Mononuclear cell (primary cell): ENCODE measurements at regions not wholly inside any gene's neighbourhood (a gene's known extent, or its start where the extent isn't known, plus 50 kb on each side); places are given as distances from the start of the nearest gene placed in this dataset.

Experiments used
- H3K27me3 ChIP-seq: 2 replicates; pipeline ENCODE4 v1.6.0; 2011; ENCODE audit warnings: low read length, control low read depth; ENCODE audit not compliant: insufficient read depth
- H3K4me1 ChIP-seq: 2 replicates; pipeline ENCODE4 v1.5.1; 2011; ENCODE audit warnings: mild to moderate bottlenecking, low read length, control low read depth; ENCODE audit not compliant: insufficient read depth
- H3K4me3 ChIP-seq: 2 replicates; pipeline ENCODE4 v1.5.1; 2011; ENCODE audit warnings: mild to moderate bottlenecking, low read length, moderate library complexity
- H3K9me3 ChIP-seq: 2 replicates; pipeline ENCODE4 v1.5.1; 2011; ENCODE audit warnings: low read depth, mild to moderate bottlenecking, control low read depth, low read length

- no peaks in the 10 kb centered on the region for H3K4me1 ChIP-seq
- H3K27me3 ChIP-seq: no peaks in the 10 kb centered on the region
- no peaks in the 10 kb centered on the region for H3K9me3 ChIP-seq
- no peak overlapping the region for H3K4me3 ChIP-seq
Observed at GRCh38 chr4:171667906-171668305, 145.3 kb upstream of the GALNTL6 start.

GRCh38 chr4:171651071-171651470 is 162.1 kb upstream of the GALNTL6 start:
- Histone ChIP-seq H3K4me1 (no peaks in the 10 kb centered on the region), H3K27me3 (no peaks in the 10 kb centered on the region), H3K9me3 (no peaks in the 10 kb centered on the region), H3K4me3 (no peak overlapping the region)

DNA sequence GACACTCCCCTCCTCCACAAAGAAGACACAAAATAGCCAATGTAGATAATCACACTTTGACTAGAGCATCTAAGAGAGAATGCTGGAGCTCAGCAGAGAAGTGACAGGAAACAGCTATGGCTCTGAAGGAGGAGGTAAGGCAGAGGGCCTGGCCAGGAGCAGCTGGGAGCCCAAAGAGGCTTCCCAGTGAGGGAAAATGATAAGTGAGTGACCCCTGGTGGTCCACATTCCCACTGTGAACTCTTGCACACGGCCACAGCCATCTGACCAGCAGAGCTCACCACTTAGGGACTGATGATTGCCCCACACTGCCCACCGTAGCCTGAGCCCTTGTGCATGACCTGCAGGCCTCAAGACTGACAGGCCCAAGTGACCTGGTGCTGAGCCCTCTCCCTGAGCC is 162.7 kb upstream of the GALNTL6 start:
- Histone ChIP-seq H3K4me3 (no peak overlapping the region), H3K9me3 (no peaks in the 10 kb centered on the region), H3K4me1 (no peaks in the 10 kb centered on the region), H3K27me3 (no peaks in the 10 kb centered on the region)

- Histone ChIP-seq H3K27me3 (no peaks in the 10 kb centered on the region), H3K9me3 (no peaks in the 10 kb centered on the region), H3K4me1 (peaks cover 4% of the 10 kb centered on the region), H3K4me3 (no peak overlapping the region)
Observed at GRCh38 chr4:171648926-171649325, 164.3 kb upstream of the GALNTL6 start.

- no peaks in the 10 kb centered on the region for H3K9me3 ChIP-seq
- H3K27me3 ChIP-seq: no peaks in the 10 kb centered on the region
- H3K4me3 ChIP-seq: no peak overlapping the region
- H3K4me1 ChIP-seq: peaks cover 4% of the 10 kb centered on the region
Observed at GRCh38 chr4:171646984-171647383, 166.2 kb upstream of the GALNTL6 start.

DNA sequence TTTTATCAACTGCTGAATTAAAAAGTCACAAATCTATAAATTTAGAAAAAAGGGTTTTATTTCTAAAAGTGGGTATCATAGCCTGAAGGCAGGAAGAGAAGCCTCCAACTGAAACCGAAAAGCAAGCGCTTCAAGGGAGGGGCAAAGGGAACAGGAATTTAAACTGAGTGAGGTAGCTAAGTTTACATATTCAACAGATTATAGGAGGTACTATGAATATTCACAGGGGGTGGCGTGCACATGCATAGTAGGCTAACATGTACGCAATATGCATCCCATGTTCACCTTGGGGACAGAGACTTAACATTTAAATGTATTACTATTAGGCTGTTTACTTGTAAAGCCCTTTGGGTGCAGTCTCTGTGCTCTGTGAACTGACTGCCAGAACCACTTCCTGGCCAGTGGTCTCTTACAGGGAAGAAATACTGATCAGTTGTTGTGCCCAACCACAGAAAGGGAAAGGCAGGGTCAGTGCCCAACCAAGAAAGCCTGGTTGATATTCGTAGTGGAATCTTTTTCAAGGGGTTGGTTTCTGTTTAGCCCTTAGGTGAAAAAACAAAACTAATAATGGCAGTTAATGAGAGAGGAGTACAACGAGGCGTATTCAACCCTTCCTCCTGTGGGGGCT is 168.7 kb upstream of the GALNTL6 start:
- H3K27me3 ChIP-seq: no peaks in the 10 kb centered on the region
- peaks cover 4% of the 10 kb centered on the region for H3K4me1 ChIP-seq
- H3K4me3 ChIP-seq: no peak overlapping the region
- no peaks in the 10 kb centered on the region for H3K9me3 ChIP-seq

DNA sequence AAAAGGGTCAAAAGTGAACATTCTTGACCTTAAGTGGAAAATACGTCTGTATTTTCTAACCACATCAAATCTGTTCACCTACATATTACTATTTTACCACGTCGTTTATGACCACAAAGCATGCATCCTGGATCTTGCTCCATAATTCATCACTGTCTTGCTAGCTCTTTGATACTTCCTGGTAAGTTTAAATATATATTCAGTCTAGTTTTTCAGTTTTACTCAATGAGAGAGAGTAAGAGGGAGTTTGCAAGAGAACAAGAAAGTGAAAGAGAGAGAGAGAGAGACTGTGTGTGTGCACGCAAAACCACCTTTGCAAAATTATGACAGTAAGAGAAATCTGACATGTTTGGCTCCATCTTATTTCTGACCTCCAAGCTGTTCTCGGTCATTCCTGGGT is 173.7 kb upstream of the GALNTL6 start:
- Histone ChIP-seq H3K4me1 (peaks cover 1% of the 10 kb centered on the region), H3K4me3 (no peak overlapping the region), H3K9me3 (no peaks in the 10 kb centered on the region), H3K27me3 (no peaks in the 10 kb centered on the region)

DNA sequence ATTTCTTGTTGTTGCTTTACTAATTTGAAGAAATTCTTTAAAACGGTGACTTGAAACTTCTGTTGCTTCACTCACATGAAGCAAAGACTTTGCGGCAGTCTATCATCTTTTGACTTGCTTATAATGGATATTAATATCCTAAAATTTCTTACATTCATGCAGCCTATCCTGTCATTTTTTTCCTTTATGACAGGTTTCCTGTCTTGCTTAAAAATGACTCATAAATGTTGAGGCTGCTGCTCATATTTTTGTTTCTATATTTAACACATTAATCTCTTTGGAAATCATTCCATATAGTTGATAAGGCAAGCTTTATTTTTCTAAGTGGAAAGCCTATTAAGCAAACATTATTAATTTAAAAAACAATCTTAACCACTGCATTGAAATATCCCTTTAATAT is 176.6 kb upstream of the GALNTL6 start:
- Histone ChIP-seq H3K9me3 (no peaks in the 10 kb centered on the region), H3K27me3 (no peaks in the 10 kb centered on the region), H3K4me1 (no peaks in the 10 kb centered on the region), H3K4me3 (no peak overlapping the region)

- no peaks in the 10 kb centered on the region for H3K27me3 ChIP-seq
- no peak overlapping the region for H3K4me3 ChIP-seq
- no peaks in the 10 kb centered on the region for H3K4me1 ChIP-seq
- H3K9me3 ChIP-seq: no peaks in the 10 kb centered on the region
Observed at GRCh38 chr4:171629737-171630136, 183.5 kb upstream of the GALNTL6 start.

- Histone ChIP-seq H3K4me3 (no peak overlapping the region), H3K27me3 (no peaks in the 10 kb centered on the region), H3K4me1 (no peaks in the 10 kb centered on the region), H3K9me3 (no peaks in the 10 kb centered on the region)
Observed at GRCh38 chr4:171629182-171629581, 184.0 kb upstream of the GALNTL6 start.

- no peaks in the 10 kb centered on the region for H3K4me1 ChIP-seq
- H3K9me3 ChIP-seq: no peaks in the 10 kb centered on the region
- H3K27me3 ChIP-seq: no peaks in the 10 kb centered on the region
- no peak overlapping the region for H3K4me3 ChIP-seq
Observed at GRCh38 chr4:171626554-171626953, 186.7 kb upstream of the GALNTL6 start.

DNA sequence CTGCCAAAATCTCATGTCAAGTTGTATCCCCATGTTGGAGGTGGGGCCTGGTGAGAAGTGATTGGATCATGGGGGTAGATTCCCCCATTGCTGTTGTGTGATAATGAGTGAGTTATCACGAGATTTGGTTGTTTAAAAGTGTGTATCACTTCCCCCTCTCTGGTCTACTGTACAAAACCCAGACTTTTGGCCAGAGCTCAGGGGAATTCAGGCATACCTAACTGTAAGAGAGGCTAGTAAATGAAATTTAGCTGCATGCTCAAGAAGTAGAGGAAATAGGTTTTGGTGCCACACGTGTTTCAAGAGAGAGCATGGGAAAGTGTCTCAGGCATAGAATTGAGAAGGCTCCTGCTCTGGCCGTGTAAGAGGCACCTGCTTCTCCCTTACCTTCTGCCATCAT is 190.5 kb upstream of the GALNTL6 start:
- Histone ChIP-seq H3K4me3 (no peak overlapping the region), H3K4me1 (no peaks in the 10 kb centered on the region)

DNA sequence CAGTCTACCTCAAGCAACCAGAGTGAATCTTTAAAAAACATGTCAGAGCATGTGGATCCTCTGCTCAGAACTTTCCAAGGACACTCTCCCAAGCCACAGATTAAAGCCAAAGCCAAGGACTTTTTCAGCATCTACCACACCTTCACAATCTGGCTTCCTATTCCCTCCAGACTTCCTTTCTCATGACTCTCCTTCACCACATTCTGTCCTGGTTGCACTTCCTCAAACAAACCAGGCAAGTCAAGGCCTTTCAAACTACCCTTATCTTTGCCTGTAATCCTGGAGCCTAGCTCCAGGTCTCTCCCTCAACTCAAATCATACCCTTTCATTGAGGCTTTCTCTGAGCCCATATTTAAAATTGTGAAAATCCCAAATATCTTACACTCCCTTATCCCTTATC is 191.6 kb upstream of the GALNTL6 start:
- H3K4me1 ChIP-seq: no peaks in the 10 kb centered on the region
- H3K27me3 ChIP-seq: no peaks in the 10 kb centered on the region
- H3K9me3 ChIP-seq: no peaks in the 10 kb centered on the region
- H3K4me3 ChIP-seq: no peak overlapping the region

More for the DNA sequence above, 190.5 kb upstream of the GALNTL6 start:
- Histone ChIP-seq H3K27me3 (no peaks in the 10 kb centered on the region), H3K9me3 (no peaks in the 10 kb centered on the region)

DNA sequence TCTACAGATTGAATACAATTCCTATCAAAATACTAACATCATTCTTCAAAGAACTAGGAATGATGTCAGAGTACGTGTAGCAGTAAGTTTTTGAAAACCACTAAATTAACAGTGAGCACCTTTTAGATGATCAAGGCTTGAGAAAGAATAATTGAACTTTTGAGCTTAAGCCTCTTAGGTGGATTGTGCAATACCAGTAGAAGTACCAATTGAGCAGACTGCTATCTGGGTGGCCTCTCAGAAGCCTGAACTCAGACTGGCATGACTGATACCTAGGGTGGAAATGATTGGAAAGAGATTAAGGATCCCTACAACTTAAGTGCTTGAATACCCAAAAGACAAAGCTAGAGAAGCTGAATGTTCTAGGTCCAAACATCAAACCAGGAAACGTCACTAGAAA is 200.3 kb upstream of the GALNTL6 start:
- H3K4me3 ChIP-seq: no peak overlapping the region
- no peaks in the 10 kb centered on the region for H3K4me1 ChIP-seq
- no peaks in the 10 kb centered on the region for H3K9me3 ChIP-seq
- H3K27me3 ChIP-seq: no peaks in the 10 kb centered on the region

- no peaks in the 10 kb centered on the region for H3K4me1 ChIP-seq
- H3K27me3 ChIP-seq: no peaks in the 10 kb centered on the region
- H3K9me3 ChIP-seq: no peaks in the 10 kb centered on the region
- no peak overlapping the region for H3K4me3 ChIP-seq
Observed at GRCh38 chr4:171602638-171603355, 210.4 kb upstream of the GALNTL6 start.

DNA sequence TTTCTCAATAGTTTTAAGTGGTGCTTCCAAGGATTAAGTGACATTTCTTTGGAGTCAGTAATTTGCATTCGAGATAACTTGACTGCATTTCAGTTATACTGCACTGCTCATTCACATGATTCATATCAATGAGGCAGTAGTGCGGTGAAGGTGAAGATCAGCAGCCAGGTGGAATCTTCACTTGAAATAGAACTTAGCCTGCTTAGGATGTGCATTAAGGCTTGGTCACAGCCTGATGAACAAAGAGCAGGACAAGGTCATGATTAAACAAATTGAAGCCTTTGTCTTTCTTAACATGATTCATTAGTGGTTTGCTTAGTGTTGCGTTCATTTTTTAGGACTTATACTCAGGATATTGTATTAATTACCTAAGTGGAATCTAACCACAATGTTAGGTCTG is 212.1 kb upstream of the GALNTL6 start:
- no peak overlapping the region for H3K4me3 ChIP-seq
- no peaks in the 10 kb centered on the region for H3K4me1 ChIP-seq
- H3K9me3 ChIP-seq: no peaks in the 10 kb centered on the region
- no peaks in the 10 kb centered on the region for H3K27me3 ChIP-seq
